Stimulated activated CD8-positive, alpha-beta memory T cell treated with anti-CD3 and anti-CD28 coated beads, Interleukin-2, amount 100 ng/mL, for 48 hours (primary cell): ENCODE measurements at regions not wholly inside any gene's neighbourhood (a gene's known extent, or its start where the extent isn't known, plus 50 kb on each side); places are given as distances from the start of the nearest gene placed in this dataset.

Experiments used
- DNase-seq, 2 donors: peaks; one replicate each; pipeline ENCODE4 v3.0.0-alpha.2; 2020; ENCODE audit warnings: low read depth in 2 of 2

- DNase-seq, result no peak
These were observed 471.4 kb downstream of the LIG4 start for GRCh38 chr13:107743983-107744382.

GRCh38 chr13:107743526-107743925, 471.8 kb downstream of the LIG4 start:
- DNase-seq, result no peak

- DNase-seq, result no peak
These were observed 472.2 kb downstream of the LIG4 start for GRCh38 chr13:107743100-107743499.

GRCh38 chr13:107742544-107742943, 472.8 kb downstream of the LIG4 start:
- no peak for DNase-seq

- DNase-seq, result no peak
These were observed 477.3 kb downstream of the LIG4 start for GRCh38 chr13:107738004-107738403.

- DNase-seq, result no peak
These were observed 478.6 kb downstream of the LIG4 start for GRCh38 chr13:107736731-107737130.

- DNase-seq, result no peak
These were observed 479.2 kb downstream of the LIG4 start for GRCh38 chr13:107736170-107736569.

- DNase-seq, result no peak
These were observed 480.3 kb downstream of the LIG4 start for GRCh38 chr13:107734891-107735625.

GRCh38 chr13:107733276-107733675, 482.1 kb downstream of the LIG4 start:
- no peak for DNase-seq

GRCh38 chr13:107730813-107731212, 484.5 kb downstream of the LIG4 start:
- DNase-seq, result no peak

GRCh38 chr13:107721125-107721869, 494.0 kb downstream of the LIG4 start:
- no peak for DNase-seq

- DNase-seq, result no peak
These were observed 498.6 kb downstream of the LIG4 start for GRCh38 chr13:107716741-107717140.

GRCh38 chr13:107716241-107716640, 499.1 kb downstream of the LIG4 start:
- no peak for DNase-seq

GRCh38 chr13:107715496-107715895, 499.8 kb downstream of the LIG4 start:
- DNase-seq, result no peak

- DNase-seq, result no peak
These were observed 502.0 kb downstream of the LIG4 start for GRCh38 chr13:107713314-107713713.

GRCh38 chr13:107712145-107712860, 503.0 kb downstream of the LIG4 start:
- no peak for DNase-seq

- DNase-seq, result no peak
These were observed 525.2 kb downstream of the LIG4 start for GRCh38 chr13:107690181-107690580.

GRCh38 chr13:107685876-107686275, 529.5 kb downstream of the LIG4 start:
- no peak for DNase-seq

- no peak for DNase-seq
These were observed 533.7 kb downstream of the LIG4 start for GRCh38 chr13:107681600-107681999.

GRCh38 chr13:107680115-107680514, 535.2 kb downstream of the LIG4 start:
- DNase-seq, result no peak

- DNase-seq, result no peak
These were observed 537.2 kb downstream of the LIG4 start for GRCh38 chr13:107678075-107678689.

GRCh38 chr13:107675847-107676550, 539.3 kb downstream of the LIG4 start:
- no peak for DNase-seq
